OCI-LY7 (cell line): ENCODE measurements at regions not wholly inside any gene's neighbourhood (a gene's known extent, or its start where the extent isn't known, plus 50 kb on each side); places are given as distances from the start of the nearest gene placed in this dataset.
"Not testable (repeated sequence)": the region's sequence is repeated elsewhere in the genome, so short reads cannot be mapped to it uniquely, and the experiment has no call there.

Experiments
- BruUV-seq: library from RNA; stranded (reverse); fragments of 400-500 nt; replicated peaks from 2 replicates; lab custom pipeline; 2021; lab: Mats Ljungman, UMichigan
- CTCF ChIA-PET: fragments of 300-600 bp; sonication (Branson Sonifier 250); formaldehyde crosslinking; loops from one replicate; lab custom pipeline; 2022; ENCODE audit warnings: antibody characterized with exemption; ENCODE audit not compliant: unreplicated experiment; lab: Charles Lee
- POLR2A ChIA-PET: fragments of 300-600 bp; sonication (Branson Sonifier 250); formaldehyde crosslinking; loops from one replicate; lab custom pipeline; 2022; ENCODE audit warnings: antibody characterized with exemption; lab: Charles Lee
- DNase-seq: peaks from one replicate; pipeline ENCODE4 v3.0.0-alpha.2; 2015; ENCODE audit warnings: low spot score
- H2AFZ ChIP-seq: fragments of 200-600 bp; sonication (generic), shearing (Covaris generic); 2 replicates; pipeline ENCODE4 v1.6.1; 2014; ENCODE audit warnings: mild to moderate bottlenecking, antibody characterized with exemption, low read length, moderate library complexity
- H3K27ac ChIP-seq: fragments of 200-600 bp; sonication (generic); 2 replicates; pipeline ENCODE4 v1.5.1; 2014; ENCODE audit warnings: mixed run types, low read depth, mild to moderate bottlenecking, moderate library complexity, low read length, inconsistent platforms; ENCODE audit not compliant: poor library complexity, severe bottlenecking
- H3K36me3 ChIP-seq: fragments of 200-600 bp; sonication (generic); 2 replicates; pipeline ENCODE4 v1.6.1; 2014; ENCODE audit warnings: mild to moderate bottlenecking, antibody characterized with exemption, low read length, moderate library complexity, mixed read lengths; ENCODE audit not compliant: insufficient read depth
- H3K4me1 ChIP-seq: fragments of 200-600 bp; sonication (generic); 2 replicates; pipeline ENCODE4 v1.5.1; 2014; ENCODE audit warnings: mild to moderate bottlenecking, low read length; ENCODE audit not compliant: insufficient read depth, poor library complexity, severe bottlenecking
- H3K4me2 ChIP-seq: fragments of 200-600 bp; sonication (generic); 2 replicates; pipeline ENCODE4 v1.6.1; 2014; ENCODE audit warnings: mild to moderate bottlenecking, low read length
- H3K4me3 ChIP-seq: fragments of 200-600 bp; sonication (generic); 2 replicates; pipeline ENCODE4 v1.5.1; 2014; ENCODE audit warnings: mild to moderate bottlenecking, low read depth, low read length; ENCODE audit not compliant: poor library complexity, severe bottlenecking
- H3K79me2 ChIP-seq: fragments of 200-600 bp; sonication (generic); 2 replicates; pipeline ENCODE4 v1.6.1; 2016; ENCODE audit warnings: low read depth, mild to moderate bottlenecking, low read length, moderate library complexity, mixed read lengths; ENCODE audit not compliant: insufficient read depth
- H3K9me2 ChIP-seq: fragments of 200-600 bp; sonication (generic); 2 replicates; pipeline ENCODE4 v1.6.1; 2016; ENCODE audit warnings: mild to moderate bottlenecking, low read length, mixed read lengths; ENCODE audit not compliant: insufficient read depth
- H3K9me3 ChIP-seq: fragments of 200-600 bp; sonication (generic); 2 replicates; pipeline ENCODE4 v1.6.1; 2014; ENCODE audit warnings: mild to moderate bottlenecking, mixed run types, low read length, mixed read lengths
- H4K20me1 ChIP-seq: fragments of 200-600 bp; sonication (generic); 2 replicates; pipeline ENCODE4 v1.6.1; 2014; ENCODE audit warnings: mild to moderate bottlenecking, antibody characterized with exemption, low read length, moderate library complexity, mixed read lengths; ENCODE audit not compliant: insufficient read depth
- EZH2phosphoT487 ChIP-seq: fragments of 200-600 bp; sonication (generic); IDR thresholded peaks from 2 replicates; pipeline ENCODE4 v1.6.1; 2018; ENCODE audit warnings: low read depth, borderline replicate concordance, mild to moderate bottlenecking, mixed run types, antibody characterized with exemption, low read length, moderate library complexity, mixed read lengths
- intact Hi-C: fragments of 100-400 bp; cut with micrococcal nuclease; formaldehyde crosslinking; loops from one replicate; pipeline ENCODE4 v1.10.0; 2022; ENCODE audit not compliant: unreplicated experiment
- TF ChIP-seq, protein P1 (sequence below): fragments of 200-600 bp; sonication (generic); conservative IDR thresholded peaks from 2 replicates; pipeline ENCODE4 v1.5.1; 2014; ENCODE audit warnings: mild to moderate bottlenecking, antibody characterized with exemption, low read length, moderate library complexity, mixed read lengths

DNA sequence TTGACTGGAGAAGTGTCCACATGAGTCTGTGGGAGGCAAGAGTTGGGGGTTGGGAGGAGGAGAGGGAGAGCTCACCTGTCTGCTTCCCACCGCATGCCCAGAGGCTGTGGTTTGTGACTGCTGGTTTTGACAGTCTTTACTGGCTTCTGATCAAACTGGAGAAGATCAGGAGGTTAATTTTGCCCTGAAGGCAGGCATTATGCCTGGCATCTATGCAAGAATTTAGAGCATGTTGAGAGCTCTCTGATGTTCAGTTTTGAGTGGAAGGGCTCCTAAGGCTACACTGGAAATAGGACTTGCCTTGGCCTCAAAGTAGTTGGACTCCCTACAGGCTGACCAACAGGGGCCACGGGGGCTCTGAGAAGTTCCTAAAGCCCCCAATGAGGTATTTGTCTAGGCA lies 101.6 kb downstream of the TLR5 start:
- no TSS peak for BruUV-seq
- Histone ChIP-seq H3K4me3 (no peak overlapping the region), H3K79me2 (no peaks in the 10 kb centered on the region), H3K9me3 (no peaks in the 10 kb centered on the region), H3K36me3 (no peaks in the 10 kb centered on the region), H3K9me2 (no peaks in the 10 kb centered on the region), H3K4me2 (no peak overlapping the region), H2AFZ (no peak overlapping the region), H3K27ac (no peak overlapping the region), H3K4me1 (no peaks in the 10 kb centered on the region), H4K20me1 (no peaks in the 10 kb centered on the region)
- POLR2A ChIA-PET: no interaction called here
- TF ChIP-seq, protein P1, sequence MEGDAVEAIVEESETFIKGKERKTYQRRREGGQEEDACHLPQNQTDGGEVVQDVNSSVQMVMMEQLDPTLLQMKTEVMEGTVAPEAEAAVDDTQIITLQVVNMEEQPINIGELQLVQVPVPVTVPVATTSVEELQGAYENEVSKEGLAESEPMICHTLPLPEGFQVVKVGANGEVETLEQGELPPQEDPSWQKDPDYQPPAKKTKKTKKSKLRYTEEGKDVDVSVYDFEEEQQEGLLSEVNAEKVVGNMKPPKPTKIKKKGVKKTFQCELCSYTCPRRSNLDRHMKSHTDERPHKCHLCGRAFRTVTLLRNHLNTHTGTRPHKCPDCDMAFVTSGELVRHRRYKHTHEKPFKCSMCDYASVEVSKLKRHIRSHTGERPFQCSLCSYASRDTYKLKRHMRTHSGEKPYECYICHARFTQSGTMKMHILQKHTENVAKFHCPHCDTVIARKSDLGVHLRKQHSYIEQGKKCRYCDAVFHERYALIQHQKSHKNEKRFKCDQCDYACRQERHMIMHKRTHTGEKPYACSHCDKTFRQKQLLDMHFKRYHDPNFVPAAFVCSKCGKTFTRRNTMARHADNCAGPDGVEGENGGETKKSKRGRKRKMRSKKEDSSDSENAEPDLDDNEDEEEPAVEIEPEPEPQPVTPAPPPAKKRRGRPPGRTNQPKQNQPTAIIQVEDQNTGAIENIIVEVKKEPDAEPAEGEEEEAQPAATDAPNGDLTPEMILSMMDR: no peak
- no peak for TF ChIP-seq EZH2phosphoT487
- no peak for DNase-seq
- CTCF ChIA-PET: no interaction called here
- intact Hi-C loops: no loop called here

DNA sequence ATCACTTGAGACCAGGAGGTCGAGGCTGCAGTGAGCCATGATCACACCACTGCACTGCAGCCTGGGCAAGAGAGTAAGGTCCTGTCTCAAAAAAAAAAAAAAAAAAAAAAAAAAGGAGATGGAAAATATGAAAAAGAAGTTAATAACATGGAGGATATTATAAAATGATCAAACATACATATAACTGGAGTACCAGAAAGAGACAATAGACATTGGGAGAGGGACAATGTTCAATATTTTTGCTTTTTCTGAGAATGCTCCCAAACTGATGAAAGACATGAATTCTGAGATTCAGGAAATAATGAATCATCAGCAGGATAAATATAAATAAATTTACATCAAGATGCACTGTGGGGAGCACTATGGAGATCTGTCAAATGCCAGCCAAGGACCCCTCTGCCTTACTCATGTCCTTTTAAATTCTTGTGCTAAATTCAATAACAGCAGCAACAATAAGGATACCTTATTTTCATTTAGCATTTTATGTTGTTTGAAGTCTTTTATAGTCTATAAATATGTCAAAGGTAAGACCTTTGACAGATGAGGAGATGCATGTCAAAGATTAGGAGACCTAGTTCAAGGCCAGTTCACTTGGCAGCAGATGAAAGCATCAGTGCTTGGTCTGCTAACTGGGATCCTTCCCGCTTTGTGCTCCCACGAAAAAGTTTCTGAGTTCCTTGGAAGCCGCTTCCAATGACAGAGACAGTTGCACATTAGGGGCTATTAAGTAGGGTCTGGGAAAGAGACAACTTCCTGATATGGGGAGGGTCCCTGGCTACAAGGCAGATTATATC lies 97.7 kb downstream of the TLR5 start:
- Histone ChIP-seq H3K4me1 (no peaks in the 10 kb centered on the region), H3K27ac (no peak overlapping the region), H3K9me3 (no peaks in the 10 kb centered on the region), H3K36me3 (no peaks in the 10 kb centered on the region), H2AFZ (no peak overlapping the region), H3K4me2 (no peak overlapping the region), H3K9me2 (no peaks in the 10 kb centered on the region), H3K79me2 (no peaks in the 10 kb centered on the region), H4K20me1 (no peaks in the 10 kb centered on the region), H3K4me3 (no peak overlapping the region)
- intact Hi-C loops: no loop called here
- POLR2A ChIA-PET: no interaction called here
- no TSS peak for BruUV-seq
- no peak for TF ChIP-seq EZH2phosphoT487
- TF ChIP-seq, protein P1: no peak
- no peak for DNase-seq
- CTCF ChIA-PET: no interaction called here

DNA sequence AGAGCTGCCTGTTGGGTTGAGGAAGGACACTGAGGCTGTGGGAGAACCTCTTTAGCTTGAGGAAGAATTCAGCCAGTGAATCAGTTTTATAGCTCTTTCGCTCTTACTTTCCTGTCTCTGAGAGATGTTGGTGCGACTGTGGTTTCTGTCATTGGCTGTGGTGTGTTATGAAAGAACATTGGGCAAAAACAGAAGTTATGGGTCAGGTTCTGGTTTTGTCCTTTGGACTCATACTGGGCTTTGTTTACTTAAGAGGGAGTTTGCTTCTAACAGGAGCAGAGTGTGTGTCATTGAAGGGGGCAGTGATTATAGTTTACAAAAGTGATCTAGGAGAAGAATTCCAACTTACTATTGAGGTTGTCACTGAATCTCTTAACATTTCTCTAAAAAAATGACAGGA lies 97.0 kb downstream of the TLR5 start:
- Histone ChIP-seq H3K9me3 (no peaks in the 10 kb centered on the region), H3K4me1 (no peaks in the 10 kb centered on the region), H4K20me1 (no peaks in the 10 kb centered on the region), H3K79me2 (no peaks in the 10 kb centered on the region), H2AFZ (no peak overlapping the region), H3K4me2 (no peak overlapping the region), H3K4me3 (no peak overlapping the region), H3K36me3 (no peaks in the 10 kb centered on the region), H3K9me2 (no peaks in the 10 kb centered on the region), H3K27ac (no peak overlapping the region)
- ChIA-PET POLR2A (no interaction called here), CTCF (no interaction called here)
- TF ChIP-seq, protein P1: no peak
- no peak for TF ChIP-seq EZH2phosphoT487
- DNase-seq: no peak
- intact Hi-C loops: no loop called here
- no TSS peak for BruUV-seq

DNA sequence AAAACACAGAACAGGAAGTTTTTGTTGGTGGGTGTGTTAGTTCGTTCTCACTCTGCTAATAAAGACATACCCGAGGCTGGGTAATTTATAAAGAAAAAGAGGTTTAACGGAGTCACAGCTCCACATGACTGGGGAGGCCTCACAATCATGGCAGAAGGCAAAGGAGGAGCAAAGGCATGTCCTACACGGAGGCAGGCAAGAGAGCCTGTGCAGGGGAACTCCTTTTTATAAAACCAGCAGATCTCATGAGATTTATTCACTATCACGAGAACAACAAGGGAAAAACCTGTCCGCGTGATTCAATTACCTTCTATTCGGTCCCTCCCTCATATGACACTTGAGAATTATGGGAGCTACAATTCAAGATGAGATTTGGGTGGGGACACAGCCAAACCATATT lies 96.6 kb downstream of the TLR5 start:
- H3K79me2 ChIP-seq, H3K4me1 ChIP-seq, POLR2A ChIA-PET, BruUV-seq, H3K4me3 ChIP-seq, intact Hi-C loops, H3K27ac ChIP-seq, H4K20me1 ChIP-seq, H3K36me3 ChIP-seq, H3K9me2 ChIP-seq, H3K4me2 ChIP-seq, H2AFZ ChIP-seq, H3K9me3 ChIP-seq, CTCF ChIA-PET, DNase-seq: not testable (repeated sequence)
